Stimulated activated CD4-positive, alpha-beta T cell treated with anti-CD3 and anti-CD28 coated beads, Interleukin-15, amount 100 ng/mL, for 24 hours (primary cell): ENCODE measurements at regions not wholly inside any gene's neighbourhood (a gene's known extent, or its start where the extent isn't known, plus 50 kb on each side); places are given as distances from the start of the nearest gene placed in this dataset.

Experiments
- DNase-seq: peaks from one replicate; pipeline ENCODE4 v3.0.0-alpha.2; 2020

DNA sequence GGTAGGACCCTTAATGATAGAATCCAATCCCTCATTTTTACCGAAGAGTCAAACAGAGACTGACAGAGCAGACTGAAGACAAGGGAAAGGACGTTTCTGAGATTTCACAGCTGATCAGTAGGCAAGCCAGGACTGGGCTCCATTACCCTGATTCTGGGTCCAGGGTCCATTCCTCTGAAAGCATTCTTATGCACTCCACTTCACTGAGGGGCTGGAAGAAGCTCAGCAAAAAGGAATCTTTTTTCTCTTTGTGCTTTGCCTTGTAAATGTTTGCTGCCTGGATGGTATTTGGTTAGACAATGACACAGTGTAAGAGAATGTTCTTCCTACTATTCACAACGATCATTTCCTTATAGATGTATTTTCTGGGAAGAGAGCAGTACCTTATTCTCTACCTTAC lies 331.3 kb upstream of the PROX1 start:
- DNase-seq, result no peak

DNA sequence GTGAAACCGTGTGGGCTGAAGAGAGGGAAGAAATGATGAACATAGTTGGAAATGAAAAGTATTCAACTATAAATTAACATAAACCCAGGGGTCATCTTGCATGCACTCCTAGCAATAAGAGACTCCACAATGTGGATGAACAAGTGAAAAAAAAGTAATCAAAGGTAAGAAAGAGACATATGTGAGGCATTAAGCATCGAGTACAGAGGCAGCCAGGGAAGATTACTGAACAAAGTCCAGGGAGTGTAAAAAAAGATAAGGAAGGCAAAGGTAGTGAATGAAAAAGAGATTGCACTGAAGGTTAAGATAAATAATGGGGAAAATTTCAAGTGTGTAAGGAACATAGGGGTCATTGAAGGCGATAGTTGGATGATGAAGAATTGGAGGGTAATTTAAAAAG lies 330.8 kb upstream of the PROX1 start:
- no peak for DNase-seq

DNA sequence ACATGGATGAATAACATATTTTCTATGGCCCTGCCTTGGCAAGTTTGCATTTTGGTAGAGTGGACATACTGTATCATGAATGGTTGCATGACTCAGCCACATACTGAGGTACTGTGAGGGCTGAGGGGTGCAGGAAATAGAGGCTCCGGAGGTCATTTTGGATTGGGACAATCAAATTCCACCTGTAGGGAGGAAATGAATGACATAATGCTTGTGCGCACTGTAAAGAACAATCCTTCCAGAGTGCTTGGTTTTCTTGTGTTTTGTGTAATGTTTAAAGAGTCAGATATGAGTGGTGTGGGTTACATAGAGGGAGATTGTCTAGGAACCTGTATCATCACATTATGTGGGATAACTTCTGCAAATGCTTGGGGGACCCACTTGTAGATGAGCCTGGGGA lies 329.9 kb upstream of the PROX1 start:
- no peak for DNase-seq

DNA sequence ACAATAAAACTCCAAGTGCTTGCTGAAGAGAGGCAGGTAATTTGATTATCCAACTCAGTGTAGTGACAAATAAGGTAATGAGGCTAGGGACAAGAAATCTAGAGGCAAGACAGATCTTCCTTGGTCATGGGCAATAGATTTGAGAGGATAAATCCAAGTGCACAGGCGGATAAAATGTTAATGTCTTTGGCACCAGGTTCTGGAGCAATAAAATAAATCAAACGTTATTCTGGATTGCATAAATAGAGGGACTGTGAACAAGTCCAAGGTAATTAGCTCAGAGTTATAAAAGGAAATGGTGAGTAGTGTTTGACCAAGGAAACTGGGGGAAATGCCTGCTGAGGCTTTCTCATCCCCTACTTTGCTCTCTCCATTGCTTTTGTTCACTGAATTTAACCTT lies 329.3 kb upstream of the PROX1 start:
- no peak for DNase-seq

DNA sequence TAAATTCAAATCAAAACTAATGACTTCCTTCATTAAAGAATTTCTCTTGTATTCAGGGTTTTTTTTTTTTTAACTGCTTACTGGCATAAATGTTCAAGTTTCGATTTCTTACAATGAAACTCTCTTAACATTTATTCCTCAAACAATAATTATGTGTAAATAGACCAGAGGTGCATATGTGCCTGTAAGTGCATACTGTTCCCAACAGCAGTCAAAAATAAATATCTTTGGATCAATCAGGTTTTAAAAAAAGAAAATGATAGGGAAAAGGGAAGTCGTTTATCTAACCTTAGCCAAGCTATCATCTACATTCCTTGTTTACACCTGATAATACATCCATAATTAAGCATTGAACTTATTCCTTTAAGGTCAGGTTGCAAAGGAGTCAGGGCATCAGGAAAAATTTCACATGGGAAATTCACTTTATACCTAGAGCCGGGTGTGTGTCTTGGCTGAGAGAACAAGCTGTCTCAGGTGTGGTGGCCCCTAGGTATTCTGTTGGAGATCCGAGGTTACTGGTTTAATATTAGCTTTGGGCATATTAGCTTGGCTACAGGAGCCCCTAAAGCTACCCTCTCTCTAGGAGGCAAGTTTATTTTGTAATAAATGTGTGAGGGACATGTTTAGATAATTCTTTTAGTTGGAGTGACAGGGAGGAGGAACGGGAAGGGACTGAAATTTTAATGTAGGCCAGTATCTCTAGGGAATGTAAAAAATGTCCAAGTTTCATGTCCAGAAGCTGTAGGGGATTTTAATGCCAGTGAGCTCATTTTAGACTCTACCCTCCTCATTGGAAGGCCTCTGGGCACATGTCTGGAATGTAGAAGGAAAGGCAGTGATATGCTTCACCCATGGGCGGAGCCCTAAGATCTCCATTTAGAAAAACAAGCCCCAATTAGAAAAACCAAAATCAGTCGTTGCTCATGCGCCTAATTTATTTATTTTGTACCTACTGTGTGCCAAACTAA lies 327.9 kb upstream of the PROX1 start:
- no peak for DNase-seq

DNA sequence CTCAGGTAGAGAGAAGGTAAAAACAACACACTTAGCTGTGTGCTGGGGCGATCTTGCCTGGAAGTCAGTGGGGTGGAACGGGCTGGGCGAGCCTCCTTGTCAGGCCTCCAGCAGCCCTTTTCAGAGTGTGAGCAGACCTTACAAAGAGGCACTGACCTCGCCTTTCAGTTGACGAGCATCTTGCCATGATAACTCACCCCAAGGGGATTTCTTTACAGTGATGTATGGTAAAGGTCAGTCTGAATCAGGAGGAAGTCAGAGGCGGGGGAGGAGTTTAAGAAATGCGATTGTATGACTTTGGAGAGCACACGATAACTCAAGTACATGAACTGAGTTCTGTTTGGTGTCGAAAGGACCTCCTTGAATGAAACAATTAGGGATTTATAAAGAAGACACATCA lies 326.5 kb upstream of the PROX1 start:
- DNase-seq, result no peak

DNA sequence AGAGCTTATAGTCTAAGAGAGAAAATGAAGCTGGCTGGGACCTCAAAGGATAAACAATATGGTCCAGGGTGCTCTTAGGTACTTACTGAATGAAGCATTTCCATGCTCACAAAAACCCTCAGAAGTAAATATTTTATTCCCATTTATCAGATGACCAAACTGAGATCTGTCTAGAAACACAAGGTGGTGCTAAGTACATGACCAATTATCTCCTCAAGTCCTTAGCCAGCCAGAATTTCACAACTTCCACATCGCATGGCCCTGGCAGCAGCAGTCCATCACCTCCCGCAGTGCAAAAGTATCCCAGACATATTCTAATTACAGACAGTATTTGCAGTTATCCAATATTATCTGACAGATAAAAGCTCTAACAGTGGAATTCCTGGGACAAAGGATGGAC lies 321.7 kb upstream of the PROX1 start:
- no peak for DNase-seq

DNA sequence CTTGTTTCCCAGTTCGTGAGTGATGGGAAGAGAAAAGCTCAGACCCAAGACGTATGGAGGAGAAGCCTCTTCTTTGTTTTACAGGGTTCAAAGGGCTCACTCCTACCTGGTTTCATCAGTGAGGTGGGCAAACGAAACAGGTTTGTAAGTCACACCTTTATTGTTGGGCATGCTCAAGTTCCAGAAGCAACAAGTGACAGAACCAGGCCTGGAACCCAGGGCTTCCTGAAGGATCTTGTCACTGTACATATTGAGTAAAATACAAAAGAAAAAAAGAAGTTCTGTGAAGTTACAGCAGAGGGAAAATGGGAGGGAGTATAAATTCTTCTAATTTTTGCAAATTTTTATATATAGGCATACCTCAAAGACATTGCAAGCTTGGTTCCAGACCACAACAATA lies 320.9 kb upstream of the PROX1 start:
- no peak for DNase-seq

DNA sequence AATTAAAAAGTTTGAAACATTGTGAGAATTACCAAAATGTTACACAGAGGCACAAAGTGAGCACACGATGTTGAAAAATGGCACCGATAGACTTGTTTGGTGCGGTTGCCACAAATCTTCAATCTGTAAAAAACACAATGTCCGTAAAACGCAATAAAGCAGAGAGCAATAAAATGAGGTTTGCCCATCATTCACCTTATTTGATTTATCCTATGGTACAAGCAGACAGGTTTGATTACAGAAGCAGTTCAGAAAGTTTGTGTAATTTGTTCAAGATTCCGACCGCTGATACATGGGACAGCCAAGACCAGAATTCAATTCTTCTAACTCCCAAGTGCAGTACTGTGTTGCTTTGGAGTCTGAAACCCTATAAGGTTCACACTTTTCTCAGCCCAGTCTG lies 318.3 kb upstream of the PROX1 start:
- DNase-seq, result no peak

DNA sequence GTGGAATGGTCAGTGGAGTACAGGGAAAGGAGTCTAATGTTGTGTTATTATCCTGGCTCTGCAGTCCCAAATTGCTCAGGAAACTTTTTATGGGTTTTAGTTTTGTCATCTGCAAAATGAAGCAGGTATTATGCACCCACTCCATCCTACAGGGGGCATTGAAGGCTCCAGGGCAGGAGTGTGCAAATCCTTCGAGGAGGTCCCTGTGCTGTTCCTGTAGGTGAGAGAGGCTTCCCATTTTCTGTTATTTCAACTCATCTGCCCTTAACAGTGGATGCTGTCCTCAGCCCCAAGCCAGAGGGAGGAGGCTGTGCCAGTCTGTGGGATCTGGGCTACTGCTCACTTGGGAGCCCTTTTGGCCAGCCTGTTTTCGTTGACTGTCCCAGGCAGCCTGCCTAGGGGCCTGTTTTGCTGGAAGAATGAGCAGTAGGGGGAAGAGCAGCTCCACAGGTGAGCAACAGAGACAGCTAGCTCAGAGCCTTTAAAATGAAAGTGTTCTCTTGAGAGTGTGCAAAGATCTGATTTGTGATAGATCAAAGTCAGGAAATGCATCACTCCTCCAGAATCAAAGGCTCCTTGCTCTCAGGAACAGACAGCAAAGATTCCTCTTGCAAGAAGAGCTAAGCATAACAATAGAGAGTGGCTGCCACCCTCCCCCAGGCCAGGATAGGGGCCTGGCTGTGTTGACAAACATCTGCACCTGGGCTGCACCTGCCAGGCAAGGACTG lies 317.6 kb upstream of the PROX1 start:
- no peak for DNase-seq

DNA sequence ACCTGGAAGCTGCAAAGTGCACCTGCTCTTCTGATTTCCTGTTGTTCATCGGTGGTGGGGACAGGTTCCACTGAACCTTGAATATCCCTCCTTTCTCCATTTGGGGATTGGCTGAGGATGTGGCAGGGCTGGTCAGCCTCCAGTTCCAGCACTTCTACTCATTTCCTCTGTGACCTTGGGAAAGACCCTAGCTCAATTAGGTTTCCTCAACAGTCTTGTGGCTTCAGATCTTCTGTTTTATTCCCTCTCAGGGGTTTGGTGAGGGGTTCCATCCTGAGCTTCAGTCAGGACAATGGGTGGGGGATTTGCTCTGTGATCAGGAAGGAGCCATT lies 317.1 kb upstream of the PROX1 start:
- DNase-seq, result no peak

DNA sequence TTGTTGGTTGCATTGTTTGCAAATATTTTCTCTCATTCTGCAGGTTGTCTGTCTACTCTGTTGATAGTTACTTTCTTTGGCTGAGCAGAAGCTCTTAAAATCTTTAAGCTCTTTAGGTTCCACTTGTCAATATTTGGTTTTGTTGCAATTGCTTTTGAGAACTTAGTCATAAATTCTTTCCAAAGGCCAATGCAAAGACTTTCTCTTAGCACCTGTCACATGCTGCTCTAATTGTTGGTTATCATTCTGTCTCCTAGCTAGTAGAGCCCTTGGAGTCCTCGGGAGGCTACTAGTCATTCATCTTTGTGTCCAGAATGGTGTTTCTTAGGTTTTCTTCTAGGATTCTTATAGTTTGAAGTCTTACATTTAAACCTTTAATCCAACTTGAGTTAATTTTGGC lies 312.7 kb upstream of the PROX1 start:
- DNase-seq, result no peak

DNA sequence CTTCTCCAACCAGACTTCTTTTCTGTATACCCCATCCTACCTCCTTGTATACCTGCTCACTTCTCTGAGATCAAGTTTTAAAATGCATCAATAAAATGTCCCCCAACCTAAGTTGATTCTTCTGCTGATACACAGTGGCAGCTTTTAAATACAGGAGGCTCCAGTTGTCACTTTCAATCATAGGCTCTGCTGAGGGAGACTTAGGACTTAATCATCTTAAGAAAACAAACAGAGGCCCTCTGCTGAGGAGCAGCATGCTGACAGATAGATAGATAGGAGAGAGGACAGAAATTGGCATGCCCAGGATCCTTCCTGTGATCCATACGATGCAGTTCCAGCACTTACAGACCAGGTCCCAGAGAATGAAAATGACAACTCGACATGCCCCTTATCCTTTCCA lies 311.0 kb upstream of the PROX1 start:
- DNase-seq, result no peak

DNA sequence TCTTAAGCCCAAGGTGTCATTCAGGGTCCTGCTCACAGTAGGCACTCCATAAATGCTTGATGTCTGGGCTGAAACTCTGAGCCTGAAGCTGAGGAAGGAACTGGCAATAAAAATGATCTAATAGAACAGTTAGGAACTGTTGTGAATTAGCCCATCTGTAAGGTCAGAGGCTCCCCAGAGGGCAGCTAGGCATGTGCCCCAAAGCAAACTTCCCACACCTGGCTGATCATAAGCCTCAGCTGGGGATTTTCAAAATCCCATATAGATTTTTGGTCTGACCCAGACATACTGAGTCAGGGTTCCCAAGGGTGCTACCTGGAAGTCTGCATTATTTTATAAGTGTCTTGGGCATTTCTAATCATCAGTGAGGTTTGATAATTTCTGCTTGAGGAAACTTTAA lies 309.4 kb upstream of the PROX1 start:
- no peak for DNase-seq

DNA sequence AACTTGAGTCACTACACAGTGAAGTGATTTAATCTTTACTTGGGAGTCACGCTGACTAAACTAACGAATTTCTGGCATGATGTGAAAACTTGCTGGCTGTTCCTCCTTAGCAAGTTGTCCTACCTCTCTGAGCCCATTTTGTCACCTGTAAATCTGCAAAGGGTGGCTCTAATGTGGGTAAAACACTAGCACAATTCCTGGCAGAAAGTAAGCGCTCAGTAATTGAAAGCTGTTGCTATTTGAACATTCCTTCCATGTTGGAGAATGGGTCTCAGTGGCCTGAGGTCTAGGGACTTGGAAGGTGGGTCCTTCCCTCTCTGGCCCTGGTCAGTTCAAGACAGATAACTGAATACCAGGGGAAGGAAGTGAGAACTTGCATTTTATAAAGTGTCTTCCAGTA lies 309.0 kb upstream of the PROX1 start:
- no peak for DNase-seq

DNA sequence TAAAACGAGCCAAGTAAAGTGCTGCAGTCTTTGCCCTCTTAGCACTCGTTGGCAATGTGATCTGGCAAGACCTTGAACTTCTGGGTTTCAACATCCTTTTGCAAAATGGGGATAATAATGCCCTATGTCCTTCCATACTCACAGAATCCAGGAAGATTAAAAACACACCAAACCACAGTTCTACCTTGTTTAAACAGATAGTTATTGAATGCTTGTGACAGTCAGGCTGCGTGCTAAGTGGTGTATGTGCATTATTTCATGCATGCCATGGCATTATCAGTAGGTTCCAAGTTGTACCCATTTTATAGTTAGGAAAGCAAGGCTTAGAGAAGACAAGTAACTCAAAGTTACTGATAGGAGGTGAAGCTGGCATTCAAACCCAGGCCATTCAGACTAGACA lies 308.6 kb upstream of the PROX1 start:
- no peak for DNase-seq

DNA sequence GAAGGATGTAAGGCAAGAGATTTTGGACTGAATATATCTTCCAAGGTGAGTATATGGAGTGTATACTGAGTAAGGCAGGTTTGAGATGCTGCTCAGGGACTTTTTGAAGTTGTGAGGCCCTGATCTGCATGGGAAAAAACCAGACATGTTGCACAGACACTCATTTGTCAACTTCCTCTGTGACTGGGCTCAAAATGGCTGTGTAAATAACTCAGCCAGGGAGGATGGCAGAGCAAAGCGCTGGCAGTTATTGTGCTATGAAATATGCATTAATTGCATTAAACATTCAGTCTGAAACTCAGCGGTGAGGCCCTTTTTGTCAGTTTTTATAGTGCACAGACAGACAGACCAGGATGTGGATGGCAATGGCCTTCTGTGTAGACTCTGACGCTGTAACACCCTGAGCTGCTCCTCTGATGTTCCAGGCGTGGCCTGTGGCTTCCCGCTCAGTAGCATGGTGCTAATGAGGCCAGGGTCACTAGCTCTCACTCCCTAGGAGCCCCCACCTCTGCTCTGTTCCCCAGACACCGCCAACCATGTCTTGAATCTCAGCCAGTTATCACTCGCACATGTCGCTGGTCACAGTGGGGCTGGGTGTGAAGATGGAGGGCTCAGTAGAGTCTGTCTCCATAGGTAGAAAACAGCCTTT lies 307.0 kb upstream of the PROX1 start:
- DNase-seq, result no peak

DNA sequence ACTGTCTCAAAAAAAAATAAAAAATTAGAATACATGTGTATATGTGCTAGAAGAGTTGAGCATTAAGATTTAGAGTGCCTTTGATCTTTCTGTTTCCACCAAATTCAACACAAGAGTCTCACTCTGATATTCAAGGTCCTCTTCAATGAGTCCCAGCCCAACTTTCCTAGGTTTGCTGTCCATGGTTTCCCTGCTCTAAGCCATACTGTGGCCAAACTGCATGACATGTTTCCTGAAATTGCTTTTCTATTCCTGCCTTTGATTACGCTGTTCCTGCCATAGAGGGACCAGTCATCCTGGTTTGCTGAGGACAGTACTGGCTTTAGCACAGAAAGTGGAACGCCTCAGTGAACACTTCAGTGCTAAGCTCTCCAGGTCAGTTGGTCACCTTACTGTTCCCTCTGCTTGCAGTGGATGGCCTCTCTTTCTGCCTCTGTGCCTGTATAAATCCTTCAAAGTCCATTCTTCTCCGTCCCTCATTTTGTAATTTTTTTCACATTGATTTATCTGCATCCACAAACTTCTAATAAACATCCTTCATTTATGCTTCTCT lies 305.9 kb upstream of the PROX1 start:
- no peak for DNase-seq

DNA sequence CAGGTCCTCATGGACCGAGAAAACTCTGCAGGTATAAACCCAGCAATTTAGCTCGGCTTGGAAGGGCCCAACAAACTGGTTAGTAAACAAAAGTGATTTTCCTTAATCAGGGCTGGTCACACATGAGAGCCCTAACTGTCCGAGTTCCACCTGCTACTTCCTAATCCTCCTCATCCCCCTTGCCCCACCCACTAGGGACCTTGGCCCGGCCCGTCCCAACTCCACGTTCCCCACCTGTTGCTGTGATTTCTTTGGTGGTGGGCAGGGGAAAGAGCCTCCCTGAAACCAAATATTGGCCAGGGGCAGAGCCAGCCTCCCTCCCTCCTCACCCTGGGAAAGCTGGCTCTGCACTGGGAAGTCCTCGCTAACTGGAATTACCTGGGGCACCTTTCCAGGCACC lies 304.2 kb upstream of the PROX1 start:
- no peak for DNase-seq

DNA sequence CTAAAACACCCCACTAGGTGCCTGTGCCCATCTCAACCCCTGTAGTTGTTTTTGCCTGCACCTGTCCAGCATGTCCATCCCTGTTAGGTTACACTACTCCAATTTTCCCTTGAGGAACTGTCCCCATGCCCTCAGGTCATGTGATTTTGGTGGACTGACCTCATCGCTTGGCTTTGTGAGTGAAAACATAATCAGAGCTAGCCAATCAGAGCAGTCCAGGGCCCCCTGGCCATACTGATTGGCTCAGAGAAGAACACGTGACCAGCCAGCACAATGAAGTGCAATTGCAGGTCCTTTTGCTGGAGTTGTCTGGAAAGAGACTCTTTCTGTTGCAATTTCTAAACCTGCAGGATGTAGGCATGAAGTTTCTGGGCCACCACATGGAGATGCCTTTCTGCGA lies 303.3 kb upstream of the PROX1 start:
- DNase-seq, result no peak

DNA sequence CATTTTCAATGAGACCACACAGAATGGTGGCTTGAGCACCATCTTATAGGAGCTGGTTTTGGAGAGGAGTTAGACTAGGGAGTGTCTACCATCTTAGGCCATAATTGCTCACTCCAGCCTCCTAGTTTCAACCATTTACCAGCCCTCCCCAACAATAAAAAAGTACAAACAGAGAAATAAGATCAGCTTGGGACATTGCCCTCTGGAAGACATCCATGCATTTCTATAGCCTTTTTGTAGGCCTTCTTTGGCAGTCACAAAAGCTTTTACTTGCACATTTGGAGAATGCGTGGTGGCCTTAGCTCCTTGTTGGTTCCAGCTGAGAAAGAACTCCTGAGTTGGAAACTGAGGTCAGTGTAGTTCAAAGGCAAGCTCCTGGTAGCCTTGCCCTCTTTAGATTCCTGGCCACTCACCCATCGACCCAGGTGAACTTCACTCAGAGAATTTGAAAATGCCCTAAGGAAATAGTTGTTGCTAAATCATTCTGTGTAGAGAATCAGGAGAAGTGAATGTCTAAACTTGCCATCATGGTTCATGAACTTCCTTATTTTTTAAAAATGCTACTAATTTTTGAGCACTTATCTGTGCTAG lies 301.7 kb upstream of the PROX1 start:
- DNase-seq, result no peak

DNA sequence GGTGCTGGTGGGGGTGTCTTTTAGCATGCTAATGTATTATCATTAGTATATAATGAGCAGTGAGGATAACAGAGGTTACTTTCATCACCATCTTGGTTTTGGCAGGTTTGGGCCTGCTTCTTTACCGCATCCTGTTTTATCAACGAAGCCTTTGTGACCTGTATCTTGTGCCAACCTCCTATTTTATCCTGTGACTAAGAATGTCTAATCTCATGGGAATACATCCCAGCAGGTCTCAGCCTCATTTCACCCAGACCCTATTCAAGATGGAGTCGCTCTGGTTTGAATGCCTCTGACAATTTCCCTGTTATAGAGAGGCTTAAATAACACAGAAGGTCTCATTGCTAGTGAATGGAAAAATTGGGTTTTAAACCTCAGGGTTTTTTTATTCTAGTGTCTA lies 300.8 kb upstream of the PROX1 start:
- DNase-seq, result no peak

DNA sequence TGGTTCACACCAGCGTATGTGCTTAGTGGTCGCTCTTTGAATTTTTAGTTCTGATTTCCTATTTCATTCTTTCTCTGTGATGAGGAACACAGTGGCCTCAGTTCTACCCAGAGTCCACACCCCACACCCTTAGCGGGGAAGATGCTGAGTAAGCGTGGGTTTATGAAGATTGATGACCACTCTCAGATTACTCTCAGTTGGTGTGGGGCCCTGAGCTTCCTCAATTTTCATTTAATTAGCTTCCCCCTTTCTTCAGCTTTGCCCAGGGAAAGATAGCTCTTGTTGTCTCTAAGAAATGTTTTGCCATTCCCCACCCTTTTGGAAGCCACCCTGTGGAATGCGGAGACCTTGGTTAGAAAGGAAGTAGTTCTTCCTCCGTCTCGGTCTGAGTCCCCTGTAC lies 299.9 kb upstream of the PROX1 start:
- DNase-seq, result no peak
